OCI-LY3 (cell line): ENCODE measurements at regions not wholly inside any gene's neighbourhood (a gene's known extent, or its start where the extent isn't known, plus 50 kb on each side); places are given as distances from the start of the nearest gene placed in this dataset.
A peak's percentile ranks its signal among the peaks of the same experiment; 100 is the strongest.

Source experiments
- H2AFZ ChIP-seq: fragments of 200-600, 300-600 bp; shearing (Covaris generic); 2 replicates; pipeline ENCODE4 v1.6.0; 2014; ENCODE audit warnings: antibody characterized with exemption, low read depth, low read length
- H3K27ac ChIP-seq: fragments of 200-600, 300-600 bp; sonication (generic); 2 replicates; pipeline ENCODE4 v1.5.1; 2014; ENCODE audit warnings: mild to moderate bottlenecking, low read length, moderate library complexity, mixed read lengths
- H3K27me3 ChIP-seq: fragments of 200-600, 300-600 bp; sonication (generic); 2 replicates; pipeline ENCODE4 v1.6.1; 2014; ENCODE audit warnings: low read depth, low read length, mixed read lengths
- H3K36me3 ChIP-seq: fragments of 200-600, 300-600 bp; sonication (generic); replicated peaks from 2 replicates; pipeline ENCODE3; 2014; ENCODE audit warnings: low read depth, low read length, mixed read lengths
- H3K4me1 ChIP-seq: fragments of 300-600, 200-600 bp; sonication (generic); 2 replicates; pipeline ENCODE4 v1.6.1; 2014; ENCODE audit warnings: low read length, mixed read lengths
- H3K4me2 ChIP-seq: fragments of 200-600, 300-600 bp; sonication (generic); 2 replicates; pipeline ENCODE4 v1.6.1; 2014; ENCODE audit warnings: low read length, mixed read lengths
- H3K4me3 ChIP-seq: fragments of 300-600, 200-600 bp; sonication (generic); 2 replicates; pipeline ENCODE4 v1.5.1; 2014; ENCODE audit warnings: antibody characterized with exemption, mild to moderate bottlenecking, low read length, moderate library complexity
- H3K79me2 ChIP-seq: fragments of 300-600, 200-600 bp; shearing (Covaris generic); 2 replicates; pipeline ENCODE4 v1.6.1; 2014; ENCODE audit warnings: mild to moderate bottlenecking, low read length, mixed read lengths
- H3K9ac ChIP-seq: fragments of 300-600, 200-600 bp; shearing (Covaris generic); 2 replicates; pipeline ENCODE4 v1.6.0; 2014; ENCODE audit warnings: mild to moderate bottlenecking, low read length, moderate library complexity
- H3K9me3 ChIP-seq: fragments of 200-600, 300-600 bp; shearing (Covaris generic); 2 replicates; pipeline ENCODE4 v1.6.1; 2014; ENCODE audit warnings: low read length, mixed read lengths; ENCODE audit not compliant: insufficient read depth
- H4K20me1 ChIP-seq: fragments of 200-600, 300-600 bp; sonication (generic); 2 replicates; pipeline ENCODE4 v1.6.1; 2016; ENCODE audit warnings: low read length, mixed read lengths; ENCODE audit not compliant: insufficient read depth
- EZH2phosphoT487 ChIP-seq: fragments of 200-600 bp; shearing (Covaris generic); IDR thresholded peaks from 2 replicates; pipeline ENCODE4 v1.6.1; 2018; ENCODE audit warnings: antibody characterized with exemption, mixed run types, low read depth
- TF ChIP-seq, protein P1 (sequence below): fragments of 200-600, 300-600 bp; sonication (generic); IDR thresholded peaks from 2 replicates; pipeline ENCODE4 v1.5.1; 2014; ENCODE audit warnings: antibody characterized with exemption, low read length, low read depth

DNA sequence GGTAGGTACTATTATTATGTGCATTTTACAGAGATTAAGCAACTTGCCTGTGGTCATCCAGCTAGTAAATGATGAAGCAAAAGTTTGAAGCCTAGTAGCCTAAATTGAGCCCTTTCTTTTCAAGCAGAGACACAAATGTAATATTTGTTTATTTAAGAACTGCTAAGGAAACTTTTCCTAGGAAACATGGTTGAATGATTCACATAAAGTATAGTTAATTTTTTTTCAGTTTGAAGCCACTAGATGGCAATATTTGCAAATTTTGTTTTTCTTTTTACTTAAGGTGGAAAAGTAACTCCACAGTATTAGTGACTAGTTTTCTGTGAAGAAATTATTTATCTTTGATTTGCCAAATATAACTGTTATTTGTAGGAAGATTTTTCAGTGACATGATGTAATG lies 52.8 kb upstream of the ANKRD17 start:
- Histone ChIP-seq H3K79me2 (no peaks in the 10 kb centered on the region), H3K27ac (no peak overlapping the region), H3K4me2 (no peak overlapping the region), H4K20me1 (no peaks in the 10 kb centered on the region), H3K36me3 (no peaks in the 10 kb centered on the region), H3K9me3 (no peaks in the 10 kb centered on the region), H3K9ac (no peak overlapping the region), H3K27me3 (no peaks in the 10 kb centered on the region), H3K4me3 (no peak overlapping the region), H3K4me1 (peaks cover 24% of the 10 kb centered on the region), H2AFZ (no peak overlapping the region)
- no peak for TF ChIP-seq EZH2phosphoT487
- TF ChIP-seq, protein P1, sequence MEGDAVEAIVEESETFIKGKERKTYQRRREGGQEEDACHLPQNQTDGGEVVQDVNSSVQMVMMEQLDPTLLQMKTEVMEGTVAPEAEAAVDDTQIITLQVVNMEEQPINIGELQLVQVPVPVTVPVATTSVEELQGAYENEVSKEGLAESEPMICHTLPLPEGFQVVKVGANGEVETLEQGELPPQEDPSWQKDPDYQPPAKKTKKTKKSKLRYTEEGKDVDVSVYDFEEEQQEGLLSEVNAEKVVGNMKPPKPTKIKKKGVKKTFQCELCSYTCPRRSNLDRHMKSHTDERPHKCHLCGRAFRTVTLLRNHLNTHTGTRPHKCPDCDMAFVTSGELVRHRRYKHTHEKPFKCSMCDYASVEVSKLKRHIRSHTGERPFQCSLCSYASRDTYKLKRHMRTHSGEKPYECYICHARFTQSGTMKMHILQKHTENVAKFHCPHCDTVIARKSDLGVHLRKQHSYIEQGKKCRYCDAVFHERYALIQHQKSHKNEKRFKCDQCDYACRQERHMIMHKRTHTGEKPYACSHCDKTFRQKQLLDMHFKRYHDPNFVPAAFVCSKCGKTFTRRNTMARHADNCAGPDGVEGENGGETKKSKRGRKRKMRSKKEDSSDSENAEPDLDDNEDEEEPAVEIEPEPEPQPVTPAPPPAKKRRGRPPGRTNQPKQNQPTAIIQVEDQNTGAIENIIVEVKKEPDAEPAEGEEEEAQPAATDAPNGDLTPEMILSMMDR: peak; percentile 66

DNA sequence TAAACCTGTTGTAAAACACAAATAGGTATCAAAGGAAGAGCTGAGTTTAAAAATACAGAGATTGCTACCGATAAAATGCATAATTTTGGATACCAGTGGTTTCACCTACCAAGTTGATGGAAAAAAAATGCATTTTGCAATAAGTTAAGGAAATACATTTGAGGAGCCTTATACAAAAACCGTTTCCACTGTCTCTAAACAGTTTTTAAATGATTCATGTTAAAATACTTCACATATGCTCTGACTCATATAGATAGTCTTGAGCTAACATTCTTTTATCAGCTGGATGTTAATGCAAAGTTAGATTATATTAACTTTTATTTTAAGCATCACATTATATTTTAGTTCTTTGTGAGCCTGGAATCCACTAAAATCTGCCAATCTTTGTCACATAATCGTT lies 50.6 kb upstream of the ANKRD17 start:
- H3K79me2 ChIP-seq: no peaks in the 10 kb centered on the region
- TF ChIP-seq EZH2phosphoT487: no peak
- TF ChIP-seq, protein P1: no peak
- peaks cover 14% of the 10 kb centered on the region for H3K4me1 ChIP-seq
- no peaks in the 10 kb centered on the region for H3K27me3 ChIP-seq
- no peak overlapping the region for H3K4me2 ChIP-seq
- H4K20me1 ChIP-seq: no peaks in the 10 kb centered on the region
- H3K9me3 ChIP-seq: no peaks in the 10 kb centered on the region
- no peak overlapping the region for H3K4me3 ChIP-seq
- H3K27ac ChIP-seq: no peak overlapping the region
- H3K9ac ChIP-seq: no peak overlapping the region
- H3K36me3 ChIP-seq: no peaks in the 10 kb centered on the region
- no peak overlapping the region for H2AFZ ChIP-seq
